HG03175 (cell line): ENCODE measurements at regions not wholly inside any gene's neighbourhood (a gene's known extent, or its start where the extent isn't known, plus 50 kb on each side); places are given as distances from the start of the nearest gene placed in this dataset.

Experiments
- ATAC-seq: cut with Tn5 transposase; IDR thresholded peaks from one replicate; pipeline ENCODE4 v1.9.1; 2021; ENCODE audit warnings: mild to moderate bottlenecking, moderate library complexity; ENCODE audit not compliant: unreplicated experiment

- ATAC-seq: no peak
Observed at GRCh38 chr2:18690342-18690741, 101.0 kb upstream of the NT5C1B start.

GRCh38 chr2:18684206-18685038 lies 95.1 kb upstream of the NT5C1B start:
- ATAC-seq: no peak

GRCh38 chr2:18682681-18683080 lies 93.3 kb upstream of the NT5C1B start:
- no peak for ATAC-seq

GRCh38 chr2:18677280-18677679 lies 87.9 kb upstream of the NT5C1B start:
- ATAC-seq: no peak

- no peak for ATAC-seq
Observed at GRCh38 chr2:18674309-18674708, 84.9 kb upstream of the NT5C1B start.

GRCh38 chr2:18671363-18671762 lies 82.0 kb upstream of the NT5C1B start:
- no peak for ATAC-seq

- no peak for ATAC-seq
Observed at GRCh38 chr2:18668221-18668620, 78.9 kb upstream of the NT5C1B start.

- no peak for ATAC-seq
Observed at GRCh38 chr2:18664421-18664820, 75.1 kb upstream of the NT5C1B start.

- no peak for ATAC-seq
Observed at GRCh38 chr2:18663861-18664260, 74.5 kb upstream of the NT5C1B start.

GRCh38 chr2:18662689-18663088 lies 73.3 kb upstream of the NT5C1B start:
- no peak for ATAC-seq

- ATAC-seq: no peak
Observed at GRCh38 chr2:18659915-18660314, 70.5 kb upstream of the NT5C1B start.

- ATAC-seq: no peak
Observed at GRCh38 chr2:18656048-18656447, 66.7 kb upstream of the NT5C1B start.

- no peak for ATAC-seq
Observed at GRCh38 chr2:18651842-18652774, 62.7 kb upstream of the NT5C1B start.

GRCh38 chr2:18650221-18650620 lies 60.9 kb upstream of the NT5C1B start:
- ATAC-seq: no peak

GRCh38 chr2:18649502-18650135 lies 60.2 kb upstream of the NT5C1B start:
- no peak for ATAC-seq

GRCh38 chr2:18648161-18648560 lies 58.8 kb upstream of the NT5C1B start:
- ATAC-seq: no peak

GRCh38 chr2:18647731-18648130 lies 58.4 kb upstream of the NT5C1B start:
- no peak for ATAC-seq

GRCh38 chr2:18645315-18645714 lies 55.9 kb upstream of the NT5C1B start:
- no peak for ATAC-seq

- ATAC-seq: no peak
Observed at GRCh38 chr2:18644115-18644462, 54.7 kb upstream of the NT5C1B start.

GRCh38 chr2:18643326-18644114 lies 54.2 kb upstream of the NT5C1B start:
- ATAC-seq: no peak

- no peak for ATAC-seq
Observed at GRCh38 chr2:18641823-18642222, 52.5 kb upstream of the NT5C1B start.
